ENCODE measurements at regions not wholly inside any gene's neighbourhood (a gene's known extent, or its start where the extent isn't known, plus 50 kb on each side); places are given as distances from the start of the nearest gene placed in this dataset.

DNA sequence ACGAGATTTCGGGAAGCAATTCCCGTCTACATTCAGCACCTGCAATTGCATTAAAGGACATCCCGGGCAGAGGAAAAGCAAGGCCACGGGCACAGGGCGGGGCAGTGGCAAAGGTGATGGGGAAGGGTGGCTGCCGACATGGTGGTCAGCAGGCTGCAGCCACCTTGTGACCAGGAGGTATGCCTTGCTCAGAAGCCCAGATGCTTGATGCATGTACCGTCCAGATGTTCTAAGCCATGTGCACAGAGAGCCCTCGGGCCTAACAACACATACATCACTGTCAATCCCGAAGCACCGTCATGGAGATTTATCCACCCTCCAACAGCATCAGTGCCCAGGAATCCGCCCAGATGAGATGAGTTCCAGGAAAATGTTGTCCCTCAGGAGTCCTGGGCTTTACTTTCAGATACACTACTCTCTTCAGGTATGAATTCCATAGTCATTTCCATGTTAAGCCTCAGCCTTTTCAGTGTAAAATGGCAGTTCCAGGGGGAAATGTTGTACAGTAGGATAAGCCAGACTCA lies 77.8 kb upstream of the FRMD1 start:
- Histone ChIP-seq H3K18ac (ENCODE audit: insufficient read length, low read depth, low read length) (no peak overlapping the region), H2AK5ac (ENCODE audit: insufficient read length, low read length) (no peak overlapping the region), H3K9ac (ENCODE audit: extremely low read depth, insufficient read length, low read length) (no peak overlapping the region), H4K8ac (replicated peaks; ENCODE audit: insufficient read length, low read depth, low read length) (no peak overlapping the region), H2BK120ac (ENCODE audit: low read depth, low read length, poor library complexity, severe bottlenecking) (no peak overlapping the region), H4K20me1 (ENCODE audit: control insufficient read depth, insufficient read depth, insufficient read length) (no peaks in the 10 kb centered on the region), H3K27me3 (ENCODE audit: insufficient read depth, low read length) (no peaks in the 10 kb centered on the region), H3K9me3 (ENCODE audit: control insufficient read depth, low read depth, low read length) (no peaks in the 10 kb centered on the region), H3K79me1 (ENCODE audit: insufficient read depth, low read depth, low read length, poor library complexity, severe bottlenecking) (no peaks in the 10 kb centered on the region), H2BK5ac (ENCODE audit: insufficient read length, low read length) (no peak overlapping the region), H4K91ac (ENCODE audit: insufficient read length, low read depth, low read length) (no peak overlapping the region), H3K23me2 (ENCODE audit: insufficient read length, low read depth, low read length, poor library complexity, severe bottlenecking) (no peaks in the 10 kb centered on the region), H2BK15ac (ENCODE audit: low read depth, low read length) (no peak overlapping the region), H3T11ph (ENCODE audit: low read length) (no peak overlapping the region), H3K23ac (ENCODE audit: insufficient read length, low read depth, low read length) (no peak overlapping the region), H2BK12ac (ENCODE audit: insufficient read length, low read depth, low read length) (no peak overlapping the region), H4K5ac (ENCODE audit: insufficient read length, low read depth, low read length) (no peak overlapping the region), H3K4me1 (ENCODE audit: insufficient read depth, low read length) (peaks cover 6% of the 10 kb centered on the region; the same call in 1 of the 2 replicates), H3K79me2 (ENCODE audit: insufficient read depth, low read length) (no peaks in the 10 kb centered on the region), H3K27ac (ENCODE audit: insufficient read length, low read depth, low read length) (no peak overlapping the region), H3K4me2 (ENCODE audit: insufficient read depth, insufficient read length, low read length) (no peak overlapping the region), H2AFZ (ENCODE audit: low read length) (no peak overlapping the region), H3K4ac (ENCODE audit: low read depth, low read length) (no peak overlapping the region), H3K56ac (ENCODE audit: insufficient read length, low read depth, low read length) (no peak overlapping the region), H2BK20ac (ENCODE audit: low read depth, low read length, poor library complexity, severe bottlenecking) (no peak overlapping the region), H3K14ac (ENCODE audit: insufficient read depth, low read length) (no peak overlapping the region; the same call in 1 of the 2 replicates)
- H3K36me3 Mint-ChIP-seq (ENCODE audit: insufficient read depth in 1 of 3, low read depth in 3 of 3) = no peaks in the 10 kb centered on the region; a peak in 1 of 7 replicates
- no CpG with 5 or more reads among the region's 12 CpGs for WGBS (ENCODE audit: extremely low coverage, insufficient read length, low lambda C conversion rate)
- DNase-seq = peak; percentile 15
- H3K4me1 Mint-ChIP-seq = peaks cover 50 to 57% of the 10 kb centered on the region in 2 experiments
- TF ChIP-seq, protein P1, sequence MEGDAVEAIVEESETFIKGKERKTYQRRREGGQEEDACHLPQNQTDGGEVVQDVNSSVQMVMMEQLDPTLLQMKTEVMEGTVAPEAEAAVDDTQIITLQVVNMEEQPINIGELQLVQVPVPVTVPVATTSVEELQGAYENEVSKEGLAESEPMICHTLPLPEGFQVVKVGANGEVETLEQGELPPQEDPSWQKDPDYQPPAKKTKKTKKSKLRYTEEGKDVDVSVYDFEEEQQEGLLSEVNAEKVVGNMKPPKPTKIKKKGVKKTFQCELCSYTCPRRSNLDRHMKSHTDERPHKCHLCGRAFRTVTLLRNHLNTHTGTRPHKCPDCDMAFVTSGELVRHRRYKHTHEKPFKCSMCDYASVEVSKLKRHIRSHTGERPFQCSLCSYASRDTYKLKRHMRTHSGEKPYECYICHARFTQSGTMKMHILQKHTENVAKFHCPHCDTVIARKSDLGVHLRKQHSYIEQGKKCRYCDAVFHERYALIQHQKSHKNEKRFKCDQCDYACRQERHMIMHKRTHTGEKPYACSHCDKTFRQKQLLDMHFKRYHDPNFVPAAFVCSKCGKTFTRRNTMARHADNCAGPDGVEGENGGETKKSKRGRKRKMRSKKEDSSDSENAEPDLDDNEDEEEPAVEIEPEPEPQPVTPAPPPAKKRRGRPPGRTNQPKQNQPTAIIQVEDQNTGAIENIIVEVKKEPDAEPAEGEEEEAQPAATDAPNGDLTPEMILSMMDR (conservative IDR thresholded peaks at IDR 0.05) = no peak
- H3K4me3 Mint-ChIP-seq = no peak overlapping the region
- H3K27me3 Mint-ChIP-seq (ENCODE audit: low read depth) = peaks cover 16% of the 10 kb centered on the region
- H3K27ac Mint-ChIP-seq = no peak overlapping the region
- H3K9me3 Mint-ChIP-seq = no peaks in the 10 kb centered on the region
